Sigmoid colon (tissue), 4 donors: ENCODE measurements at regions not wholly inside any gene's neighbourhood (a gene's known extent, or its start where the extent isn't known, plus 50 kb on each side); places are given as distances from the start of the nearest gene placed in this dataset.

Experiments used
- CTCF ChIP-seq, 4 experiments: fragments of 450-650 bp in 3 of 4; fragments of 200-600 bp in 1 of 4; IDR thresholded peaks; one replicate each; pipeline ENCODE4 v1.5.1; 2016 to 2019; ENCODE audit warnings: antibody characterized with exemption in 4 of 4, mild to moderate bottlenecking in 3 of 4, moderate library complexity in 2 of 4
- EP300 ChIP-seq, 4 donors: sonication (generic); formaldehyde crosslinking; IDR thresholded peaks; one replicate each; pipeline ENCODE4 v1.6.1; 2017; ENCODE audit warnings: antibody characterized with exemption in 4 of 4
- POLR2A ChIP-seq, 2 donors: fragments of 450-650 bp; IDR thresholded peaks; one replicate each; pipeline ENCODE4 v1.6.1; 2016; ENCODE audit warnings: antibody characterized with exemption in 2 of 2, mild to moderate bottlenecking in 2 of 2, moderate library complexity in 2 of 2
- POLR2AphosphoS5 ChIP-seq, 4 donors: sonication (generic); formaldehyde crosslinking; IDR thresholded peaks; one replicate each; pipeline ENCODE4 v1.6.1; 2017; ENCODE audit warnings: antibody characterized with exemption in 4 of 4

- TF ChIP-seq CTCF (IDR thresholded peaks at IDR 0.05) (no peak), POLR2A (IDR thresholded peaks at IDR 0.05) (no peak), POLR2AphosphoS5 (IDR thresholded peaks at IDR 0.05) (no peak), EP300 (IDR thresholded peaks at IDR 0.05) (no peak)
Observed at GRCh38 chr9:1362845-1363244, 312.7 kb downstream of the DMRT2 start.
